Right ventricle myocardium superior (tissue), 1 donor: ENCODE measurements at regions not wholly inside any gene's neighbourhood (a gene's known extent, or its start where the extent isn't known, plus 50 kb on each side); places are given as distances from the start of the nearest gene placed in this dataset.

Source experiments
- ATAC-seq: fragments of 200-7000 bp; cut with Tn5 transposase; one replicate; pipeline ENCODE4 v1.9.1; 2020; ENCODE audit warnings: mild to moderate bottlenecking; ENCODE audit not compliant: poor library complexity
- DNase-seq: peaks from one replicate; pipeline ENCODE4 v3.0.0-alpha.2; 2020
- intact Hi-C: fragments of 100-400 bp; cut with DNase I; formaldehyde crosslinking; loops from one replicate; pipeline ENCODE4 v1.11.2; 2022
- donor health status: DM: no; HTN: yes; CAD: no; lungs with severe emphysema.

DNA sequence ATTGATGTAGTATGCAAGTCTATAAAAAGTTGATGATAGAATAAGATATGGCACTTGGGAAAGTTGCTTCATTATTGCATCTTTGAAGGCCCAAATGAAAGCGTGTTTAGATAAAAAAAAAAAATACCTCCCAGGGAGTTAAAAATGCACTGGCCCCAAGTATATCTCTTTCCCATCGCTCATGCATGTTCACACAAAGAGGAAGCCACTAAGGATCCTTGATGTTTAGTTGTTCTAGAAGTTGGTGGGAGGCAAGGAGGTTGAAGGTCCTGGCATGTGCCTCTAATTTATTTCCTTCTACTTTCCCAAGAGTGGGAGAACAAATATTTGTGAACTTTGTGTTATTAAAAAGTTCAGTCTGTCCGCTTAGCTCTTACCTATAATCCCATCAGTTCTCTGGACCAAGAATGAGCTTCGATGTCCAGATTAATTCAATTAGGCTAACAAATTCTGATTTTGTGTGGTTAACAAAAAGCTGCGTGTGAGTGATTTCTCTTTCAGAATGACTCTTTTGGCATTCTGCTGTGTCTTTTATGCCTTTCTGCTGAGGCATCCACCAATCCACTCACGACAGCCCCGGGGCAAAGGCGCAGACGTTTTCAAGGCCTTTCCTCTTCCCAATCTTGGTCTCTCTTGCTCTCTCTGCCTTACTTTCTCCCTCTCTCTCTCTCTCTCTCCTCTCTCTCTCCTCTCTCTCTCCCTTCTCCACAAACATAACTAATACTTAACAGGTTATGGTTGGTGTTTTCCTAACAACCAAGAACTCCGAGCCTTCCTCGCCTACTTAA lies 135.1 kb upstream of the ERCC6L2 start:
- ATAC-seq (no peak), DNase-seq (no peak)
- intact Hi-C loops: no loop called here

DNA sequence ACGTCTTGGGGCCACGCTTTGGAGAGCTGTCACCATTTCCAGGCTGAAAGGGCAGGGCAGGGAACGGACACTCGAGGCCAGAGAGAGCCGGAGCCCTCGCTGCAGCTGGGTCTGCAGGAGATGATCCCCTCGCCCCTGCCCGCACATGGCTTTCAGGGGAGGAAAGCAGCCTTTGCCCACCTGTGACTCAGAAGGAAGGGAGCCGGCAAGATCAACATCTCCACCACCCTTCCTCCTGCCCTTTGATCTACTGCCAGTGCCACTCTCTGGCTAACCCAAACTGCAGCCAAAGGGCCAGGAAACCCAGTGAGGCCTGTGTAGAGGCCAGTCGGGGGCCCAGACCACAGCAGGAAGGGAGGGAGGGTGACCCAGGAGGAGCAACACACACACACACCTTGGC lies 137.1 kb upstream of the ERCC6L2 start:
- DNase-seq (no peak), ATAC-seq (no peak)
- intact Hi-C loops: no loop called here

DNA sequence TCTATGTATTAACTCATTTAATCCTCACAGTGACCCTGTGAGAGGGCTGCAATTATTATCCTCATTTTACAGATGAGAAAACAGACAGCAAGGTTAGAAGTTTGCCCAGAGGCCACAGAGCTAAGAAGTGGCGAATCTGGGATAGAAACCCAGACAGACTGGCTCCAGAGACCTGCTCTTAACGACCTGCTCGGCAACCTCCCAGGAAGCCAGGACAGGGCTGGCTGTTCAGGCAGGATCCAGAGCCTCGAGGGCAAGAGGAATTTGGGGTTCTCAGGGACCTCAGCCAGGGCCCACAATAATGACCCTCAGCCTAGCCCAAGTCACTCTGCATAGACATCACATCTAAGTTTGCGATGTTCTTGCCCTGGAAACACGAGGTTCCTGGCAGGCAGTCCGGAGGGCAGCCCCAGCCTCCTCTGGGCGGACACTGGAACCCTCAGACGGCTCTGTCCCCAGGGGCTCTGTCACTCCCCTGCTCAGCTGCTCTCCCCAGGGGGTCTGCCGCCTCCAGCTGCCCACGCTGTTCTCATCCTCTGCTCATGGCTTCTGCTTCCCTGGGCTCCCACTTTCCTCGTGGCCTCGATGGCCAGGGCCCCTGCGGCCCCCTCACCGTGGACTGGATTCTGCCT lies 138.5 kb upstream of the ERCC6L2 start:
- DNase-seq (no peak), ATAC-seq (no peak)
- intact Hi-C loops: no loop called here

DNA sequence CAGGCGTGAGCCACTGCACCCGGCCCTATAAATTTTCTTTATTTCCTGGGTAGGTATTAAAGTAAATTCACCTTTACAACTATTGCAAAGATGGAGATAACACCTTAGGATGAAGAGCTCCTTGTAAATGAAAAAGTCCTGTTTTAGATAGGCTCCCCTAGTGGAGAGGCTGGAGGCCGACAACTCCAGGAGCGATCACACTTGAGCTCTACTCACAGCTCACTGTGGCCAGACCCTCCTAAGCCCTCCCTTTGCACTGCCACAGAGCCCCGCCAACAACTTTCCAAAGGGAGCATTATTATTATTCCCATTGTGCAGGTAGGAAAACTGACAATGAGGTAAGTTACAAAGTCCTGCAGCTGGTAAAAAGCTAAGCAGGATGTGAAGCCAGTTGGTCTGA lies 139.1 kb upstream of the ERCC6L2 start:
- intact Hi-C loops: no loop called here
- DNase-seq: no peak
- no peak for ATAC-seq

DNA sequence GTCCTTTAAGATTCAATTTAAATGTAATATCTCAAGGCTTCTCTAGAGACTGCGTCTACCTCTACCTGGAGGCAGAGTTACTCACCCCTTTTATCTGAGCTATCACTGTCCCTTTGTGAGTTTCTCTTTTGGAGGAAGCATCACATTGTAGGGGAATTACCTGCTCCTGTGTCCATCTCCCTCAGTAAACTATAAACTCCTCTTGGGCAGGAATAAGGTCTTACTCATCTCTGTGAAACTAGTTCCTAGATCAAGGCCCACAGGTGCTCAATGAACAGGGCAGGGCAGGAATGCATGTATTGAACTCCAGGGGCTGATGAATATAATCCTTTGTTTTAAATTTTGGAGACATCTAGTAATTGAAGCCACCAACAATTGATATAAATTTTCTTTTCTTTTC lies 139.8 kb upstream of the ERCC6L2 start:
- no peak for ATAC-seq
- DNase-seq: no peak
- intact Hi-C loops: no loop called here

DNA sequence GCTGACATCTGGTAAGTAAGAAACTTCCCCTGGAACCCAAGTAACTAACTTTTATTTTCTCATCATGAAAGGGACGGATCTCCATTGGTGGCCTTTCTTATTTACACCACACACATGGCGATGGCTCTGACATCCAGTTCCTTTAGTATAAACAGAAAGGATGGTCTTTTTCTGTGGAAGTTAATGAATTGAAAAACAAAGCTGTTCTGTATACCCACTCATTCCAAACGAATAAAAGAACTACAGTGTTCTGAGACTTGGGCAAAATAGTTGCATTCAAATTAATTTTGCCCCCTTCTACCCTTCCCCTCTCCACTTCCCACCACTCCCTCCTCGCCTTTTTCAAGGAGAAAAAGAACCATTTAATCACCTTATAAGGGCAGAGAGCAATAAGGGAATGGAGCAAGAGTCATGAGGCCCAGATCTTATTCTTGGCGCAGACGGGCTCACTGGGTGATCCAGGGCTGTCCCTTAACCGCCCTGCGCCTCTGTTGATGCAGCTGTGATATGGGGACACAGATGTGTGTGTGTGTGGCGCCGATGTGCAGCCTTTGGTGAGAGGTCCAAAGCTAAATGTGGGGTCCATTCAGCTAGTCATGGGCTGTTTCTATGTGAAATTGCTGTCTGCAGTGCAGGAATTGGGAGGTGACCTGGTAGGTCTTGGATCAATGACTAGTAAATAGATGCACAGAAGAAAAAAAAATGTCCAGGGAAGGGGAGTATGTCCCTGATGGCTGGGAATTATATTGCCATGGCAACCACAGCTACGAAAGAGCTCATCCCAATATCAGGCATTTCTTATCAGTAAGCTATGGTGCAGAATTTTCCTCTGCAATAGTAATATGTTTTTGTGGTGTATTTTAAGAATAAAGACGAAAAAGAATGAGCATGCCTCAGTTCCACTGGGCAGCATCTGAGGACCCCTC lies 141.5 kb upstream of the ERCC6L2 start:
- intact Hi-C loops: no loop called here
- ATAC-seq (no peak), DNase-seq (no peak)

DNA sequence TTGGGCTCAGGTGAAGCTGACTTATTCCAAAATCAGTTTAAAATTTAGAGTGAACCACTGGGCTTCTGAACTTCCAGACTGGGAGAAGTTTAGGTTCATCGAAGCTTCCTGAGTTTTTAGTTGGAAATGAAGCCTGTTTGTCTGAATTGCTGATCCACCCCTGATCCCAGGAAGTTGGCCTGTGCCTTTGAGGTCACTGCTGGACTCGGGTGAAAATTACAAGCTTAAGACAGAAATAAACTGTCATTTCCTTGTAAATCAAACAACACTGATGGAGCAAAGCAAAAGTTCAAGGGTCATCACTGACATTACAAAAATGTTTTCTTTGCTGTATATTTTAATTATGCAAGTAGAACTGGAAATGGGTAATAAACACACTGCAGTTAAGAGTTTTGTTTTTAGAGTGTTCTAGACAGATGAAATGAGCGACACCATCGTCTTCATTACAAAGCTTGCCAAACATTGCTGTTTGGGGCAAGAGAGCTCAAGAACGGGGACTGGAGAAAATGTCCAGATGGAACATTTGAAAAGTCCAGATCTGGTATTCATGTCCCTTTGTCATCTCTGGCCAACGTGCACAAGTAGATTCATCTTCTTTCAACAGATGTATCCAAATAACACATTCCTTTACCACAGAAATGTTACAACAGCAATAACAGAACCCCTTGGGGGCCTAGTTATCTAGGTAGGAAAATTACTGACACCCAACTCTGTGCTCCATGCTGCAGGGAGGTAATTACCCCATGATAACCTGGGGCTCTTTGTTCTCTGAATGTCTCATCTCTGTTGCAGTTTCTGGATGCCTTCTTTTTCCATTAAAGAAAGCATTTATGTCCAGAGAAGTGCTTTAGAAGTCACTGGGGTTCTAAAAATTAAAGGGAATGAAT lies 142.4 kb upstream of the ERCC6L2 start:
- ATAC-seq (no peak), DNase-seq (no peak)
- intact Hi-C loops: no loop called here

DNA sequence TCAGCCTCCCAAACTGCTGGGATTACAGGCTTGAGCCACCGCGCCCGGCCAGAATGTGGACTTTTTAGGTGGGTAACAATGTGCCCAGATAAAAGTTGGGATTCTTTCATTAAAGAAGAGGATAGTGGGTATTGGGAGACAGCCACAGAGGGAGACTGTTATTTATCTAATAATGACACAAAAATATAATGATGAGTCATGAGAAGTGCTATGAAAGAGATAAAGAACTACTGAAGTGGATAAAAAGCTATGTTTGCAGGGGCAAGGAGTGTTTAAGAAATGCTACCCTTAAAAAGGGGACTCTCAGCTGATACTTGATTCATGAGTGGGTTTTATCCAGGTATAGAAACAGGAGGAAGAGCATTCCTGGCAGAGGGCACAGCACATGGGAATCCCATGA lies 143.6 kb upstream of the ERCC6L2 start:
- DNase-seq: no peak
- intact Hi-C loops: no loop called here
- ATAC-seq: no peak

DNA sequence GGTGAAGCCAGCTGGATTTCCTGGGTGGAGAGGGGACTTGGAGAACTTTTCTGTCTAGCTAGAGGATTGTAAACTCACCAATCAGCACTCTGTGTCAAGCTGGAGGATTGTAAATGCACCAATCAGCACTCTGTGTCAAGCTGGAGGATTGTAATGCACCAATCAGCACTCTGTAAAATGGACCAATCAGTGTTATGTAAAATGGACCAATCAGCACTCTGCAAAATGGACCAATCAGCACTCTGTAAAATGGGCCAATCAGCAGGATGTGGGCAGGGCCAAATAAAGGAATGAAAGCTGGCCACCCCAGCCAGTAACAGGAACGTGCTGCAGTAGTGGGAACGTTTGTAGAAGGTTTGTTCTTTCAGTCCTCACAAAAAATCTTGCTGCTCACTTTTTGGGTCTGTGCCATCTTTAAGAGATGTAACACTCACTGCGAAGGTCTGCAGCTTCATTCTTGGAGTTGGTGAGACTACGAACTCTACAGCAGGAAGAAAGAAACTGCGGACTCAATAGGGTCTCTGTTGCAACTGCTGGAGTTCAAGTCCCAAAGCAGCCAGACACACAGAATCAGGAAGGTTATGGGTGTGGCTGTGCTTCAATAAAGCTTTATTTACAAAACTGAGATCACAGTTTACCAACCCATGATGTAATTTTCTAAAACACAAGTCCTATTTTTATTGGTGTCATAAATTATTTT lies 145.7 kb upstream of the ERCC6L2 start:
- intact Hi-C loops: loop anchor here (10.0 kb wide), 1 partner anchor 485 kb away; no protein-coding TSS in a partner anchor
- no peak for ATAC-seq
- DNase-seq: no peak

DNA sequence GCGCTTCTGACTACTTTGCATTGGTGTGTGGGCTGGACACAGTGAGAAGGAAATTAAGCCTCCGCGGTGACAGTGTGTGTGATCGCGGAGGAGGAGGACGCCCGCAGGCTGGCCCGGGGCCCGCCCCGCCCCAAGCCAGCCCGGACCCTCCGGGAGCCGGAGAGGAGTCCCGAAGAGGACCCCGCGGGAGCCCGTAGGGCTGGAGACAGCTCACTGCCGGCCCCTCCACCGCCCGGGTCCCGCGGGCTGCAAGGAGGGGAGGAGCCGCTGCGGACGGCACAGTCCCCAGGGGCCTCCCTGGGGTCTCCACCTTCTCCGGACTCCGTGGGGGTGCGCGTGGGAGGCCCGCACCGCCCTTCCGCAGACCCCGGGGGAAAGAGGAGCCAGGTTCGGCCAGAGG lies 146.4 kb upstream of the ERCC6L2 start:
- no peak for DNase-seq
- no peak for ATAC-seq
- intact Hi-C loops: loop anchor here (10.0 kb wide), 1 partner anchor 486 kb away; no protein-coding TSS in a partner anchor

DNA sequence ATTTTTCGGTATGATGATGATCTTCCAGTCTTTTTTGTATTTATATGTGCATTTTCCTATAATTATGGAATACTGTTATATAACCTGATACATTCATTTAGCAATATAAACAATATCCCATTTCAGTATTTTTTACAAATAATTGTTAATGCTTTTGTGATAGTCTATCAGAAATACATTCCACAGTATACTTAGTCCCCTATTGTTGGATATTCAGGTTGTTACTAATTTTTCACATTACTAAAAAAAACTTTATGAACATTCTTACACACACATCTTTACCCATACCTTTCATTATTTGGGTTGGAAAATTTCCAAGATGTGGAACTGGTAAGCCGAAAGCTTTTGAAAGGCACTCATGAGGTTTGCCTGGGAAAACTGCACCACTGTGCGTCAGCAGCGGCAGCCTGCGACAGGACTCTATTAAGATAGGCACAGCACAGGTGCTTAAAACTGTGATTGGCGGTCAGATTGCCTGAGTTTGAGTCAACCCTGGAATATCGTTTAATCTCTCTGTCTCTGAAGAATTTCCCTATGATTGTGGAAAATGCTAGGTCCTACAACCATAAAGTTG lies 147.5 kb upstream of the ERCC6L2 start:
- DNase-seq (no peak), ATAC-seq (no peak)
- intact Hi-C loops: loop anchor here (10.0 kb wide), 1 partner anchor 487 kb away; no protein-coding TSS in a partner anchor

DNA sequence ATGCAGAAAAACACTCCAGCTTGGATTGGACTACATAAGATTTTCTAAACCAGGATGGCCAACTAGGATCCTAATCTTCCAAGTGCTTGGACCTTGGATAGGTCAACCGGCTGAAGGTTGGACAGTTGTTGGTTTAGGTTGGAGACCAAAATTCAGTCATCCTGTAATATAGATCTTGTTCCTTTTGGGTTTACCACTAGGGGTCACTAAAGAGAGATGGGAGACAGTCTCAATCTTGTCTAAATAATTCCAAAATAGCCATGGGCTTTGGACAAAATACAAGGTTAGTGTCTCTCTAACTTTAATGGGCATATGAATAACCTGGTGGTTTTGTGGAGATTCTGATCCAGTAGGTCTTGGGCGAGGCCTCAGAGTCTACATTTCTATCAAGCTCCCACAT lies 148.7 kb upstream of the ERCC6L2 start:
- ATAC-seq: peak; percentile 65
- intact Hi-C loops: loop anchor here (10.0 kb wide), 1 partner anchor 488 kb away; no protein-coding TSS in a partner anchor
- no peak for DNase-seq

DNA sequence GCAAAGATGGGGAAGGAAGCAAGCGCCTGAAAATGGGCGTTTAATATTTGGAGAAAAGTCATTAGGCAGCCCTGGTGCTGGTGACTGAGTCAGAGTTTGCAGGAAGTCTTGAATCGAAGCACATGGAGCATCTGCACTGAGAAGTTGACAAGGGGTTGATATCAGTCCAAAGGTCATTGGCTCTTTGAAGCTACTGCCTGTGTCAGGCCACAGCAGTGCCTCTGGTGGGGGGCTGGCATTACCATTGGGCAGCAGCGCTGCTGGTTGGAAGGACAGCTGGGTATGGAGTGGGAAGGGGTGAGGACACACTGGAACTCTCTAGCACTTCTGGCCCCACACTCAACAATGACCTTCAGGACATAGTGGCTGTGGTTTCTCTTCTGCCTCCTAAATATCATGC lies 150.4 kb upstream of the ERCC6L2 start:
- intact Hi-C loops: loop anchor here (10.0 kb wide), 1 partner anchor 490 kb away; no protein-coding TSS in a partner anchor
- DNase-seq (no peak), ATAC-seq (no peak)

DNA sequence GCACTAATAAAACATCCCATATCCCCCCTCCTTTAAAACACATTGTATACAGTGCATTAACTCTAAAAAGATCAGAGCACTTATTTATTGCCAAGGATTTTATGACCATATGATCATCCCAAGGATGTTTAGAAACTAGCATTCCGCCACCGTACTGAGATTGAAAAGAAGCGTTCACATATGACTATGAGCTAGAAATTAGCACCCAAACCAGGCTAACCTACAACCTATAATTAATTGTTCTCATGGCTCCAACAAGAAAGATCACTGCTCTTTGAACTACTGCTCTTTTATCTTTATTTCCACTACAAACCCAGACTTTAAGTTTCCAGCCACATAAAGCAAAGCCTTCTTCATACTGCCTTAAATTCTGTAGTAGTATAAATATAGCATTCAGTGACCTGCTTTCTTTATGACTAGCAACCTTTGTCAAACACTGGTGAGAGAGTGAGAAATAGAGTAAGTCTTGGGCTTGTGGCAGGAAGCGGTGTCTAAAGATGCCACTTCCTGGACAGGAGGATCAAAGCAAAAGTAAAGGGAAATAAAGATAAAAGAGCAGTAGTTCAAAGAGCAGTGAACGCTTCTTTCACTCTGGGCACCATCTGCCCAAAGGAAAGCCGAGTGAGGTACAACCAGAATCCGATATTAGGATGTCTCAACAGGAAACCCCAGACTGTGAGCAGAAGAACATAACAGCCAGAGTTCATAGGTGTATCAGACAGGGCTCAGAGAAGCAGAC lies 151.1 kb upstream of the ERCC6L2 start:
- DNase-seq (no peak), ATAC-seq (no peak)
- intact Hi-C loops: loop anchor here (10.0 kb wide), 1 partner anchor 490 kb away; no protein-coding TSS in a partner anchor

DNA sequence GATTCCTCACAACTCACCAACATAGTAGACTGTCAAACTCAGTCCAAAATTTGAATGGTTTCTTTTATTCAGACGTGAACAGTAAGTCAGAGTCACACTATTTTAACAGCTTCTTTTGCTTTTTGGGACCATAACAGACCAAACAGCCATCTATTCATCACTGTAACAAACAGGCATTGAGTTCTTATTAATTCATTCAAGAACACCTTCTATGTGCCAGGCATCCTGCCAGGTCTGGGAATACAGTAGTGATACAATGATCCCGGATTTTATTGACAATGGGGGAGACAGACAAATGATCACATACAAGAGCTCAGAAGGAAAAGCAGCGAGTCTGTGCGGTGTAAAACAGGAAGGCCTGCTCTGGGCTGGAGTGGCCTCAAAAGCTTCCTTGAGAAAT lies 153.3 kb upstream of the ERCC6L2 start:
- intact Hi-C loops: loop anchor here (10.0 kb wide), 1 partner anchor 493 kb away; no protein-coding TSS in a partner anchor
- DNase-seq (no peak), ATAC-seq (no peak)

DNA sequence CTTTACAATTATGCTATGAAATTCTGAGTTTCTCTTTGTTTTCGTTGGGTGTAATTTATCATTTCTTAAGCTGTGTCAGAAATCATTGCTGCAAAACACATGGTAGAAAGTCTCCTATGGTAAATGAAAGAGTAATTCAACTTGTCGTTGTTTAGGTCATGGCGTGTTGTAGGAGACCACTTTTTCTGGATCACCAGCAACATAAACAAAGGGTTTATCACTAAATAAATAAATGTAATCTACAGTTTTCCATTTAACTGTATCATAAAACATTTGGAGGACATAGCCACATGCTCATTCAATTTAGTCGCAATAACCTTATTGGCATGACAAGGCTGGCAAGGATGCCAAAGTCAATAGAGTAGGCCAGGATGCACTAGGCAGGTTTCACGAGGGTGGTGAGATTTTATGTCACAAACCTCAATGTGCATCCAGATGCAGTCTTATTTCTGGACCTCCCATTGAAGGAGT lies 154.4 kb upstream of the ERCC6L2 start:
- intact Hi-C loops: loop anchor here (10.0 kb wide), 1 partner anchor 494 kb away; no protein-coding TSS in a partner anchor
- no peak for ATAC-seq

More for the DNA sequence above, 154.4 kb upstream of the ERCC6L2 start:
- no peak for DNase-seq
